Gastrocnemius medialis (tissue), 4 donors: ENCODE measurements at regions not wholly inside any gene's neighbourhood (a gene's known extent, or its start where the extent isn't known, plus 50 kb on each side); places are given as distances from the start of the nearest gene placed in this dataset.
A peak's percentile ranks its signal among the peaks of the same experiment; 100 is the strongest.

ENCODE experiments used
- ATAC-seq, 2 donors: fragments of 150-250 bp; one replicate each; pipeline ENCODE4 v1.9.1; 2016
- DNase-seq, 2 donors: peaks; one replicate each; pipeline ENCODE4 v3.0.0-alpha.2; 2019
- H3K27ac ChIP-seq, 4 donors: fragments of 200-600 bp; sonication (generic); 1 replicate in 1 of 4; 2 replicates in 3 of 4; pipeline ENCODE4 v1.5.1; 2016 to 2018; ENCODE audit warnings: mild to moderate bottlenecking in 2 of 4, moderate library complexity in 1 of 4
- H3K27me3 ChIP-seq, 3 donors: fragments of 200-600 bp; sonication (generic) in 2 of 3; 1 replicate in 1 of 3; 2 replicates in 2 of 3; pipeline versions ENCODE4 v1.5.1 to v1.6.0; 2016 to 2019; ENCODE audit warnings: mild to moderate bottlenecking in 1 of 3, moderate library complexity in 1 of 3
- H3K36me3 ChIP-seq, 2 donors: fragments of 200-600 bp; sonication (generic) in 1 of 2; one replicate each; pipeline ENCODE4 v1.5.1; 2017 to 2018
- H3K4me1 ChIP-seq, 2 donors: fragments of 200-600 bp; sonication (generic) in 1 of 2; one replicate each; pipeline ENCODE4 v1.5.1; 2016 to 2017; ENCODE audit warnings: mild to moderate bottlenecking in 2 of 2
- H3K4me3 ChIP-seq, 4 donors: fragments of 200-600 bp; sonication (generic) in 3 of 4; 1 replicate in 1 of 4; 2 replicates in 3 of 4; pipeline ENCODE4 v1.5.1; 2016 to 2019; ENCODE audit warnings: mild to moderate bottlenecking in 2 of 4
- H3K9me3 ChIP-seq, 3 donors: fragments of 200-600 bp; sonication (generic) in 2 of 3; 1 replicate in 1 of 3; 2 replicates in 2 of 3; pipeline ENCODE4 v1.5.1; 2016 to 2019
- CTCF ChIP-seq, 5 experiments: fragments of 450-650 bp in 3 of 5; fragments of 200-600 bp in 2 of 5; sonication (generic) in 2 of 5; IDR thresholded peaks in 4 of 5; conservative IDR thresholded peaks in 1 of 5; 1 replicate in 4 of 5; 2 replicates in 1 of 5; pipeline ENCODE4 v1.5.1; 2016 to 2019; ENCODE audit warnings: antibody characterized with exemption in 5 of 5, mild to moderate bottlenecking in 3 of 5, moderate library complexity in 3 of 5
- POLR2A ChIP-seq, 2 donors: fragments of 450-650 bp; IDR thresholded peaks; one replicate each; pipeline ENCODE4 v1.6.1; 2017; ENCODE audit warnings: antibody characterized with exemption in 2 of 2, mild to moderate bottlenecking in 2 of 2, moderate library complexity in 2 of 2
- in situ Hi-C, 4 donors: fragments of 200-750 bp; cut with MboI; loops; one replicate each; pipeline versions ENCODE4 v1.15.0 to v1.8.0; 2017; ENCODE audit warnings: low sequenced_read_pairs in 4 of 4
- intact Hi-C: fragments of 100-400 bp; cut with DNase I; formaldehyde crosslinking; loops from one replicate; pipeline ENCODE4 v1.15.1; 2023; ENCODE audit warnings: low total_unique reads

GRCh38 chr2:16584824-16585540, 80.7 kb downstream of the CYRIA start:
- no peak for ATAC-seq
- in situ Hi-C loops (no loop called here), intact Hi-C loops (no loop called here)
- no peaks in the 10 kb centered on the region for H3K36me3 ChIP-seq
- no peak for TF ChIP-seq POLR2A (IDR thresholded peaks at IDR 0.05)
- no peak for TF ChIP-seq CTCF (IDR thresholded peaks at IDR 0.05 in 4 of 5, conservative IDR thresholded peaks at IDR 0.05 in 1 of 5)
- no peaks in the 10 kb centered on the region for H3K4me1 ChIP-seq
- no peak overlapping the region for H3K4me3 ChIP-seq
- H3K9me3 ChIP-seq, result no peaks in the 10 kb centered on the region
- no peak for DNase-seq
- no peak overlapping the region for H3K27ac ChIP-seq
- H3K27me3 ChIP-seq, result no peaks in the 10 kb centered on the region

- Histone ChIP-seq H3K36me3 (no peaks in the 10 kb centered on the region), H3K4me3 (no peak overlapping the region), H3K27me3 (no peaks in the 10 kb centered on the region), H3K27ac (no peak overlapping the region), H3K4me1 (no peaks in the 10 kb centered on the region), H3K9me3 (no peaks in the 10 kb centered on the region)
- intact Hi-C loops, result no loop called here
- in situ Hi-C loops, result no loop called here
- DNase-seq, result no peak
- TF ChIP-seq CTCF (IDR thresholded peaks at IDR 0.05 in 4 of 5, conservative IDR thresholded peaks at IDR 0.05 in 1 of 5), result no peak
- no peak for TF ChIP-seq POLR2A (IDR thresholded peaks at IDR 0.05)
- ATAC-seq, result no peak
Measured at GRCh38 chr2:16584084-16584483, 81.5 kb downstream of the CYRIA start.

DNA sequence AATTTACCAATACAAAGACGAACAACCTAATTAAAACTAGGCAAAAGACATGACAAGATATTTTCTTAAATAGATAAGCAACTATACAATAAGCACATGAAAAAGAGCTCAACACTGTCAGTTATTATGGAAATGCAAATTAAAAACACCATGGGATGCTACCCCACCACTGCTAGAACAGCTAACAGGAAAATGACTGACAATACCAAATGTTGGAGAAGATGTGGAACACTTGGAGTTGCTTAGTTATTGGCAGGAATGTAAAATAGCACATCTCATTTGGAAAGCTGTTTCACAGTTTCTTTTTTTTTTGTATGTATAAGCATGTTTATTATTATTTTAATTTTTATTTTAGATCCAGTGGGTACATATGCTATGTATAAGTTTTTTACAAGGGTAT, 84.4 kb downstream of the CYRIA start:
- intact Hi-C loops (no loop called here), in situ Hi-C loops (no loop called here)
- H3K27me3 ChIP-seq, result no peaks in the 10 kb centered on the region
- H3K4me1 ChIP-seq, result peaks cover 0 to 7% of the 10 kb centered on the region in 2 donors
- H3K27ac ChIP-seq, result no peak overlapping the region
- no peaks in the 10 kb centered on the region for H3K36me3 ChIP-seq
- TF ChIP-seq CTCF (IDR thresholded peaks at IDR 0.05 in 4 of 5, conservative IDR thresholded peaks at IDR 0.05 in 1 of 5) (no peak), POLR2A (IDR thresholded peaks at IDR 0.05) (no peak)
- H3K4me3 ChIP-seq, result no peak overlapping the region
- no peaks in the 10 kb centered on the region for H3K9me3 ChIP-seq
- ATAC-seq (no peak), DNase-seq (no peak)

DNA sequence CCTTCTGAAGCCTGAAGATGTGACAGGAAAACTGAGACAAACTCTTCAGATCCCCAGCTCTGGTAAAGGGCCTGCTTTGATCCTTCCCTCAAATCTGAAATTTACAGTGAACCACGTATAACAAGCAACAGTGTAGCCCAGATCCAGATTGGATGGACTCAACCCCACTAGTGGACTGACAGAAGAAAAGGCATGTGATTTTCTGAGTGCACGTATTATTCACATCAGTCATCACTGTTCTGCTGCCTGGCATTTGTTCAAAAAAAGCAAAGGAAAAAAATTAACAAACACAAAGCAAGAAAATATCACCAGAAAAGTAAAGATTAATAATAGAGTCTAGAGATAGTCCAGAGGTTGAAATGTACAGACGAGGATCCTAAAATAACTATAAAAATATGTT, 87.6 kb downstream of the CYRIA start:
- TF ChIP-seq POLR2A (IDR thresholded peaks at IDR 0.05) (no peak), CTCF (IDR thresholded peaks at IDR 0.05 in 4 of 5, conservative IDR thresholded peaks at IDR 0.05 in 1 of 5) (no peak)
- no peak overlapping the region for H3K4me3 ChIP-seq
- H3K9me3 ChIP-seq, result no peaks in the 10 kb centered on the region
- in situ Hi-C loops, result no loop called here
- no peak overlapping the region for H3K27ac ChIP-seq
- H3K27me3 ChIP-seq, result no peaks in the 10 kb centered on the region
- peaks cover 1 to 10% of the 10 kb centered on the region in 2 donors for H3K4me1 ChIP-seq
- intact Hi-C loops, result no loop called here
- ATAC-seq (no peak), DNase-seq (no peak)
- no peaks in the 10 kb centered on the region for H3K36me3 ChIP-seq

DNA sequence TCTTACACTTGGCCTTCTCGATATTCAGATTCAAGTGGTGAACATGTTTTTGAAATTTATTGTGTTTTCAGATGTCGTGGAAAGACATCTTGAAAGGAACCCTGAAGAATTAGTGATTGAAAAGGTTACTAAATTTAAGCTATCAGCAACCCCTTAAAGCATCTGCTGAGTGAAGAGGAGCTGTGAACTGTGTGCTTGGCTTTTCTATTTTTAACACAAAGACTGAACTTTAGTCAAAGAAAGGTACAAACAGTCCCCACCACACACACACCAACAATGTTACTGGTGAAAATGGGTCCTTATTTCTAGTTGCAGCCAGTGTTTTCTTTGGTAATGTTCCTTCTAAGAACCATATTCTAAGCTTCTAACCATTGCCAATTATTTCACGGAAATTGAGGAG, 95.1 kb downstream of the CYRIA start:
- in situ Hi-C loops, result no loop called here
- TF ChIP-seq POLR2A (IDR thresholded peaks at IDR 0.05) (no peak), CTCF (IDR thresholded peaks at IDR 0.05 in 4 of 5, conservative IDR thresholded peaks at IDR 0.05 in 1 of 5) (no peak)

More for the DNA sequence above, 95.1 kb downstream of the CYRIA start:
- DNase-seq (no peak), ATAC-seq (peak in 1 of 2 donors; percentile 46)
- Histone ChIP-seq H3K27me3 (no peaks in the 10 kb centered on the region), H3K36me3 (no peaks in the 10 kb centered on the region), H3K4me1 (peaks cover 28 to 52% of the 10 kb centered on the region in 2 donors), H3K9me3 (no peaks in the 10 kb centered on the region), H3K4me3 (no peak overlapping the region), H3K27ac (peak overlapping the region; percentile 73 to 86 (median 79))
- intact Hi-C loops, result no loop called here
